CD4-positive, alpha-beta T cell (primary cell): ENCODE measurements at regions not wholly inside any gene's neighbourhood (a gene's known extent, or its start where the extent isn't known, plus 50 kb on each side); places are given as distances from the start of the nearest gene placed in this dataset.

Source experiments
- ATAC-seq: fragments of 200-7000 bp; cut with Tn5 transposase; one replicate; pipeline ENCODE4 v1.10.0; 2022; ENCODE audit warnings: mild to moderate bottlenecking; ENCODE audit not compliant: poor library complexity
- CTCF ChIA-PET: fragments of 350-600 bp; sonication (Branson Sonifier 250); formaldehyde crosslinking; loops from one replicate; lab custom pipeline; 2021; ENCODE audit warnings: antibody characterized with exemption, inconsistent platforms; lab: Charles Lee
- POLR2A ChIA-PET: fragments of 350-600 bp; sonication (Branson Sonifier 250); formaldehyde crosslinking; loops from one replicate; lab custom pipeline; 2021; ENCODE audit warnings: antibody characterized with exemption, inconsistent platforms; lab: Charles Lee
- DNase-seq, 14 experiments: peaks; one replicate each; pipeline ENCODE4 v3.0.0-alpha.2; 2013 to 2020; ENCODE audit warnings: mixed read lengths in 2 of 14
- H3K27ac ChIP-seq, 2 donors: one replicate each; pipeline versions ENCODE4 v1.5.1 to v1.7.0; 2013; ENCODE audit warnings: low read length in 2 of 2, low read depth in 1 of 2, mild to moderate bottlenecking in 1 of 2
- H3K27me3 ChIP-seq, 2 experiments: 1 replicate in 1 of 2; 2 replicates in 1 of 2; pipeline versions ENCODE4 v1.6.1 to v1.7.0; 2013; ENCODE audit warnings: low read length in 2 of 2, control low read depth in 1 of 2, mild to moderate bottlenecking in 1 of 2, moderate library complexity in 1 of 2; ENCODE audit not compliant: insufficient read depth in 2 of 2, control insufficient read depth in 1 of 2
- H3K36me3 ChIP-seq: one replicate; pipeline ENCODE4 v1.6.1; 2013; ENCODE audit warnings: low read length, control low read depth; ENCODE audit not compliant: insufficient read depth
- H3K4me1 ChIP-seq: one replicate; pipeline ENCODE4 v1.6.1; 2013; ENCODE audit warnings: low read length, control low read depth; ENCODE audit not compliant: insufficient read depth
- H3K4me3 ChIP-seq: one replicate; pipeline ENCODE4 v1.5.1; 2013; ENCODE audit warnings: mild to moderate bottlenecking, low read length, moderate library complexity
- H3K9me3 ChIP-seq, 2 experiments: 1 replicate in 1 of 2; 2 replicates in 1 of 2; pipeline versions ENCODE4 v1.6.1 to v1.7.0; 2013; ENCODE audit warnings: low read length in 2 of 2, mild to moderate bottlenecking in 2 of 2, control low read depth in 1 of 2, moderate library complexity in 1 of 2; ENCODE audit not compliant: control insufficient read depth in 1 of 2, insufficient read depth in 1 of 2
- H3K27ac Mint-ChIP-seq: one replicate; pipeline ENCODE4 v1.8.0; 2020; ENCODE audit warnings: mixed read lengths
- H3K27me3 Mint-ChIP-seq: one replicate; pipeline ENCODE4 v1.8.0; 2021; ENCODE audit warnings: mixed read lengths
- H3K36me3 Mint-ChIP-seq: one replicate; pipeline ENCODE4 v1.8.0; 2021; ENCODE audit warnings: low read depth, mixed read lengths
- H3K4me1 Mint-ChIP-seq: one replicate; pipeline ENCODE4 v1.8.0; 2021; ENCODE audit warnings: low read depth, mixed read lengths
- H3K4me3 Mint-ChIP-seq: one replicate; pipeline ENCODE4 v1.8.0; 2020; ENCODE audit warnings: mild to moderate bottlenecking, mixed read lengths
- H3K9me3 Mint-ChIP-seq: one replicate; pipeline ENCODE4 v1.8.0; 2020; ENCODE audit warnings: mixed read lengths
- intact Hi-C, 2 experiments: fragments of 100-400 bp; cut with DNase I in 1 of 2; cut with micrococcal nuclease in 1 of 2; formaldehyde crosslinking; loops; one replicate each; pipeline versions ENCODE4 v1.15.1 to v1.9.0; 2023 to 2025; cut with DNase I, micrococcal nuclease
- TF ChIP-seq, protein P1 (sequence below): fragments of 200-600 bp; IDR thresholded peaks from one replicate; pipeline ENCODE4 v1.8.0; 2022; ENCODE audit warnings: antibody characterized with exemption, mild to moderate bottlenecking

GRCh38 chr5:101112645-101113044, 209.6 kb upstream of the ST8SIA4 start:
- intact Hi-C loops: no loop called here
- H3K9me3 Mint-ChIP-seq: peaks cover 3% of the 10 kb centered on the region
- TF ChIP-seq, protein P1, sequence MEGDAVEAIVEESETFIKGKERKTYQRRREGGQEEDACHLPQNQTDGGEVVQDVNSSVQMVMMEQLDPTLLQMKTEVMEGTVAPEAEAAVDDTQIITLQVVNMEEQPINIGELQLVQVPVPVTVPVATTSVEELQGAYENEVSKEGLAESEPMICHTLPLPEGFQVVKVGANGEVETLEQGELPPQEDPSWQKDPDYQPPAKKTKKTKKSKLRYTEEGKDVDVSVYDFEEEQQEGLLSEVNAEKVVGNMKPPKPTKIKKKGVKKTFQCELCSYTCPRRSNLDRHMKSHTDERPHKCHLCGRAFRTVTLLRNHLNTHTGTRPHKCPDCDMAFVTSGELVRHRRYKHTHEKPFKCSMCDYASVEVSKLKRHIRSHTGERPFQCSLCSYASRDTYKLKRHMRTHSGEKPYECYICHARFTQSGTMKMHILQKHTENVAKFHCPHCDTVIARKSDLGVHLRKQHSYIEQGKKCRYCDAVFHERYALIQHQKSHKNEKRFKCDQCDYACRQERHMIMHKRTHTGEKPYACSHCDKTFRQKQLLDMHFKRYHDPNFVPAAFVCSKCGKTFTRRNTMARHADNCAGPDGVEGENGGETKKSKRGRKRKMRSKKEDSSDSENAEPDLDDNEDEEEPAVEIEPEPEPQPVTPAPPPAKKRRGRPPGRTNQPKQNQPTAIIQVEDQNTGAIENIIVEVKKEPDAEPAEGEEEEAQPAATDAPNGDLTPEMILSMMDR: no peak
- DNase-seq: no peak
- H3K27ac ChIP-seq: no peak overlapping the region
- ChIA-PET POLR2A (no interaction called here), CTCF (no interaction called here)
- H3K4me1 ChIP-seq: no peaks in the 10 kb centered on the region
- H3K36me3 Mint-ChIP-seq: no peaks in the 10 kb centered on the region
- no peak for ATAC-seq
- no peaks in the 10 kb centered on the region for H3K36me3 ChIP-seq
- no peaks in the 10 kb centered on the region for H3K9me3 ChIP-seq
- peaks cover 4% of the 10 kb centered on the region for H3K27me3 Mint-ChIP-seq
- H3K27ac Mint-ChIP-seq: no peak overlapping the region
- H3K4me3 ChIP-seq: no peak overlapping the region
- H3K4me3 Mint-ChIP-seq: no peak overlapping the region
- H3K4me1 Mint-ChIP-seq: no peaks in the 10 kb centered on the region
- H3K27me3 ChIP-seq: no peaks in the 10 kb centered on the region

DNA sequence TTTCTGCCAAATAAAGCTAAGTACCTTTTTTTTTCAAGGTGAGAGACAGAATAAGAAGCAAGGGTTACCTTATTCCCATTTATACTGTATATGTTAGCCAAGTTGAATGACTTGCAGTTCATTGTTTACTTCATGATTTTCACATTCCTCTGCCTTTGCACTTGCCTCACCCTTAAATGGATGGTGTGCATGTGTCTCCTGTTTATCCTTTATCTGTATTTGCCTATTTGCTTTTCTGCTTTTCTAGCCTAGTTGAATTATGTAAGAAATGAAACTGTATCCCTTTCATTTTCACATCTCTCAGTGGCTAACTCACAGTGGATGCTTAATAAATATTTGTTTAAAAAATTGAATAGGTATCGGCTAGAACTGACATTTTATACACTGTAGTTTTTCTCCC, 200.8 kb upstream of the ST8SIA4 start:
- TF ChIP-seq, protein P1: no peak
- intact Hi-C loops: no loop called here
- Mint-ChIP-seq H3K4me1 (no peaks in the 10 kb centered on the region), H3K36me3 (no peaks in the 10 kb centered on the region), H3K9me3 (no peaks in the 10 kb centered on the region), H3K27ac (no peak overlapping the region), H3K27me3 (no peaks in the 10 kb centered on the region), H3K4me3 (no peak overlapping the region)
- ChIA-PET POLR2A (no interaction called here), CTCF (no interaction called here)
- H3K4me1 ChIP-seq: no peaks in the 10 kb centered on the region
- H3K27ac ChIP-seq: no peak overlapping the region
- no peak for ATAC-seq
- no peaks in the 10 kb centered on the region for H3K36me3 ChIP-seq
- no peaks in the 10 kb centered on the region for H3K27me3 ChIP-seq
- no peak for DNase-seq
- no peaks in the 10 kb centered on the region for H3K9me3 ChIP-seq
- no peak overlapping the region for H3K4me3 ChIP-seq

GRCh38 chr5:101102506-101102905, 199.4 kb upstream of the ST8SIA4 start:
- no peaks in the 10 kb centered on the region for H3K4me1 ChIP-seq
- H3K9me3 ChIP-seq: no peaks in the 10 kb centered on the region
- no peak overlapping the region for H3K4me3 ChIP-seq
- H3K4me3 Mint-ChIP-seq: no peak overlapping the region
- H3K9me3 Mint-ChIP-seq: no peaks in the 10 kb centered on the region
- intact Hi-C loops: no loop called here
- no peaks in the 10 kb centered on the region for H3K36me3 ChIP-seq
- H3K27me3 Mint-ChIP-seq: no peaks in the 10 kb centered on the region
- ATAC-seq: no peak
- no peaks in the 10 kb centered on the region for H3K4me1 Mint-ChIP-seq
- no peaks in the 10 kb centered on the region for H3K36me3 Mint-ChIP-seq
- ChIA-PET CTCF (no interaction called here), POLR2A (no interaction called here)
- TF ChIP-seq, protein P1: no peak
- no peaks in the 10 kb centered on the region for H3K27me3 ChIP-seq
- no peak overlapping the region for H3K27ac Mint-ChIP-seq
- no peak overlapping the region for H3K27ac ChIP-seq
- DNase-seq: no peak
